ENCODE measurements at regions not wholly inside any gene's neighbourhood (a gene's known extent, or its start where the extent isn't known, plus 50 kb on each side); places are given as distances from the start of the nearest gene placed in this dataset.
"Not testable (repeated sequence)": the region's sequence is repeated elsewhere in the genome, so short reads cannot be mapped to it uniquely, and the experiment has no call there.

DNA sequence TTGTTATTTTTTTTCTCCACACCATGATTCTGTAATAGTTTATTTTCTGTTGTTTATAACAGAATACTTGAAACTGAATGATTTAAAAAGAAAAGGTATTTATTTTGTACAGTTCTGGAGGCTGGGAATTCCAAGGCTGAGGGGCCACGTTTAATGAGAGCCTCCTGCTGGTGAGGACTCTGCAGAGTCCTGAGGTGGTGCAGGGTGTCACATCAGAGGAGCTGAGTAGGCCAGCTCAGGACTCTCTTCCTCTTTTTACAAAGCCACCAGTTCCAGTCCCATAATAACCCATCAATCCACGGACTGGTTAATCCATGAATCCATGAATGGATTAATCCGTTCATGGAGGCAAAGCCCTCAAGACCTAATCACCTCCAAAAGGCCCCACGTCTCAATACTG lies 71.6 kb downstream of the TFAP2A start:
- no peaks in the 10 kb centered on the region for H3K9me3 ChIP-seq (ENCODE audit: control insufficient read depth, low read length)
- no peak for DNase-seq
- H3K4me3 ChIP-seq (ENCODE audit: insufficient read depth, low read depth, low read length, poor library complexity, severe bottlenecking) = no peak overlapping the region
- H3K4me1 ChIP-seq (ENCODE audit: control insufficient read depth, insufficient read depth, low read length, poor library complexity, severe bottlenecking) = no peaks in the 10 kb centered on the region
- H3K36me3 ChIP-seq (ENCODE audit: control insufficient read depth, insufficient read depth, low read length) = no peaks in the 10 kb centered on the region
- H3K27me3 ChIP-seq (replicated peaks; ENCODE audit: control insufficient read depth, insufficient read depth, low read length, poor library complexity, severe bottlenecking) = no peaks in the 10 kb centered on the region
- no peak overlapping the region for H3K27ac ChIP-seq (ENCODE audit: insufficient read depth, low read length, poor library complexity, severe bottlenecking)

GRCh38 chr6:10341605-10342004 lies 73.3 kb downstream of the TFAP2A start:
- no peaks in the 10 kb centered on the region for H3K9me3 ChIP-seq (ENCODE audit: control insufficient read depth, low read length)
- H3K27me3 ChIP-seq (replicated peaks; ENCODE audit: control insufficient read depth, insufficient read depth, low read length, poor library complexity, severe bottlenecking) = no peaks in the 10 kb centered on the region
- no peak overlapping the region for H3K27ac ChIP-seq (ENCODE audit: insufficient read depth, low read length, poor library complexity, severe bottlenecking)
- H3K4me3 ChIP-seq (ENCODE audit: insufficient read depth, low read depth, low read length, poor library complexity, severe bottlenecking) = no peak overlapping the region
- no peak for DNase-seq
- no peaks in the 10 kb centered on the region for H3K36me3 ChIP-seq (ENCODE audit: control insufficient read depth, insufficient read depth, low read length)
- no peaks in the 10 kb centered on the region for H3K4me1 ChIP-seq (ENCODE audit: control insufficient read depth, insufficient read depth, low read length, poor library complexity, severe bottlenecking)

GRCh38 chr6:10338151-10338550 lies 76.7 kb downstream of the TFAP2A start:
- no peaks in the 10 kb centered on the region for H3K4me1 ChIP-seq (ENCODE audit: control insufficient read depth, insufficient read depth, low read length, poor library complexity, severe bottlenecking)
- DNase-seq = no peak
- H3K27ac ChIP-seq (ENCODE audit: insufficient read depth, low read length, poor library complexity, severe bottlenecking) = no peak overlapping the region
- no peak overlapping the region for H3K4me3 ChIP-seq (ENCODE audit: insufficient read depth, low read depth, low read length, poor library complexity, severe bottlenecking)
- H3K27me3 ChIP-seq (replicated peaks; ENCODE audit: control insufficient read depth, insufficient read depth, low read length, poor library complexity, severe bottlenecking) = no peaks in the 10 kb centered on the region
- no peaks in the 10 kb centered on the region for H3K9me3 ChIP-seq (ENCODE audit: control insufficient read depth, low read length)
- no peaks in the 10 kb centered on the region for H3K36me3 ChIP-seq (ENCODE audit: control insufficient read depth, insufficient read depth, low read length)

DNA sequence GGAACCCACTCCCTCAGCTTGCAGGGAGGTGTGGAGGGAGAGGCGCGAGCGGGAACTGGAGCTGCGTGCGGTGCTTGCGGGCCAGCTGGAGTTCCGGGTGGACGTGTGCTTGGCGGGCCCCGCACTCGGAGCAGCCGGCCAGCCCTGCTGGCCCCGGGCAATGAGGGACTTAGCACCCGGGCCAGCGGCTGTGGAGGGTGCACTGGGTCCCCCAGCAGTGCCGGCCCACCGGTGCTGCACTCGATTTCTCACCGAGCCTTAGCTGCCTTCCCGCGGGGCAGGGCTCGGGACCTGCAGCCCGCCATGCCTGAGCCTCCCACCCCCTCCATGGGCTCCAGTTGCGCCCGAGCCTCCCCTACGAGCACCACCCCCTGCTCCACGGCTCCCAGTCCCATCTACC lies 77.5 kb downstream of the TFAP2A start:
- H3K27me3 ChIP-seq (replicated peaks; ENCODE audit: control insufficient read depth, insufficient read depth, low read length, poor library complexity, severe bottlenecking); H3K9me3 ChIP-seq (ENCODE audit: control insufficient read depth, low read length); H3K4me3 ChIP-seq (ENCODE audit: insufficient read depth, low read depth, low read length, poor library complexity, severe bottlenecking); DNase-seq; H3K27ac ChIP-seq (ENCODE audit: insufficient read depth, low read length, poor library complexity, severe bottlenecking); H3K4me1 ChIP-seq (ENCODE audit: control insufficient read depth, insufficient read depth, low read length, poor library complexity, severe bottlenecking); H3K36me3 ChIP-seq (ENCODE audit: control insufficient read depth, insufficient read depth, low read length): not testable (repeated sequence)

GRCh38 chr6:10332111-10332510 lies 82.8 kb downstream of the TFAP2A start:
- H3K9me3 ChIP-seq (ENCODE audit: control insufficient read depth, low read length) = no peaks in the 10 kb centered on the region
- H3K4me1 ChIP-seq (ENCODE audit: control insufficient read depth, insufficient read depth, low read length, poor library complexity, severe bottlenecking) = no peaks in the 10 kb centered on the region
- no peak overlapping the region for H3K4me3 ChIP-seq (ENCODE audit: insufficient read depth, low read depth, low read length, poor library complexity, severe bottlenecking)
- DNase-seq = no peak
- no peak overlapping the region for H3K27ac ChIP-seq (ENCODE audit: insufficient read depth, low read length, poor library complexity, severe bottlenecking)
- H3K36me3 ChIP-seq (ENCODE audit: control insufficient read depth, insufficient read depth, low read length) = no peaks in the 10 kb centered on the region
- H3K27me3 ChIP-seq (replicated peaks; ENCODE audit: control insufficient read depth, insufficient read depth, low read length, poor library complexity, severe bottlenecking) = no peaks in the 10 kb centered on the region

- H3K36me3 ChIP-seq (ENCODE audit: control insufficient read depth, insufficient read depth, low read length) = no peaks in the 10 kb centered on the region
- H3K27ac ChIP-seq (ENCODE audit: insufficient read depth, low read length, poor library complexity, severe bottlenecking) = no peak overlapping the region
- H3K4me1 ChIP-seq (ENCODE audit: control insufficient read depth, insufficient read depth, low read length, poor library complexity, severe bottlenecking) = no peaks in the 10 kb centered on the region
- no peaks in the 10 kb centered on the region for H3K9me3 ChIP-seq (ENCODE audit: control insufficient read depth, low read length)
- no peak for DNase-seq
- H3K4me3 ChIP-seq (ENCODE audit: insufficient read depth, low read depth, low read length, poor library complexity, severe bottlenecking) = no peak overlapping the region
- H3K27me3 ChIP-seq (replicated peaks; ENCODE audit: control insufficient read depth, insufficient read depth, low read length, poor library complexity, severe bottlenecking) = no peaks in the 10 kb centered on the region
Observed at GRCh38 chr6:10331334-10331968, 83.4 kb downstream of the TFAP2A start.

DNA sequence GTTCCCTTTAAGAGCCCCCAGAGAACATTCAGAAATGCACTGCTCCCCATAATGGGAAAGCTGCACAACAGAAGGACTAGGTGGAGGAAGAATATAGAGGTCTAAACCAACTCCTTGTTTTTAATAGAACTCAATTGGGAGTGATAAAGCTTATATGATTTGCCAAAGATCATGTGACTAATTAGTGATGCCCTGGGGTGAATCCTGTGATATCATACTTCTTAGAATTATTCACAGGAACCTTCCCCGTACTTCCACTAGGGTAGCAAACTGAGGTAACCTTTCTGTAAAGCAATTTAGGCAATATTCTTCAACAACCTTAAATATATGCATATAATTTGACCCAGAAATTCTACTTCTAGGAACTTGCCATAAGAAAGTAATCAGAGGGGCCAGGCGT lies 84.4 kb downstream of the TFAP2A start:
- Histone ChIP-seq H3K4me3 (ENCODE audit: insufficient read depth, low read depth, low read length, poor library complexity, severe bottlenecking) (no peak overlapping the region), H3K9me3 (ENCODE audit: control insufficient read depth, low read length) (no peaks in the 10 kb centered on the region)

DNA sequence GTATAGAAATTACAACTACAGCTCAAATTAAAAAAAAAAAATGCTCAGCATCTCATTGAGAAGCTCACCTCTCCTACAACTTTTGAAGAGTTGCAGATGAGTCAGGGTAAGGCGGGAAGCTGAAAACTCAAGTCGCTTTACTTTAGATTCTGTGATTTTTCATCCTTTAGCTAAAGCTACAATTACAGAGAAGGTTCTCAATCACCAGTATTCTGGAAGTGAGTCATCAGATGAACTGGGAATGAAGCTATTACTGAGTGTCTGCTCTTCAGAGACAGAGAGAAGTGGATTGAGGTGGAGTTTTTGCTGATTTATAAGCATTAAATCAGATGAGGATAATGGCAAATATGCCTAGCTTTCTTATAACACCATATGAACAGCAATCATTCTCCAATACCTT lies 91.9 kb downstream of the TFAP2A start:
- Histone ChIP-seq H3K27ac (ENCODE audit: insufficient read depth, low read length, poor library complexity, severe bottlenecking) (no peak overlapping the region), H3K9me3 (ENCODE audit: control insufficient read depth, low read length) (no peaks in the 10 kb centered on the region)

More for the DNA sequence above, 84.4 kb downstream of the TFAP2A start:
- H3K4me1 ChIP-seq (ENCODE audit: control insufficient read depth, insufficient read depth, low read length, poor library complexity, severe bottlenecking) = no peaks in the 10 kb centered on the region
- no peak overlapping the region for H3K27ac ChIP-seq (ENCODE audit: insufficient read depth, low read length, poor library complexity, severe bottlenecking)
- DNase-seq = no peak
- no peaks in the 10 kb centered on the region for H3K27me3 ChIP-seq (replicated peaks; ENCODE audit: control insufficient read depth, insufficient read depth, low read length, poor library complexity, severe bottlenecking)
- no peaks in the 10 kb centered on the region for H3K36me3 ChIP-seq (ENCODE audit: control insufficient read depth, insufficient read depth, low read length)

DNA sequence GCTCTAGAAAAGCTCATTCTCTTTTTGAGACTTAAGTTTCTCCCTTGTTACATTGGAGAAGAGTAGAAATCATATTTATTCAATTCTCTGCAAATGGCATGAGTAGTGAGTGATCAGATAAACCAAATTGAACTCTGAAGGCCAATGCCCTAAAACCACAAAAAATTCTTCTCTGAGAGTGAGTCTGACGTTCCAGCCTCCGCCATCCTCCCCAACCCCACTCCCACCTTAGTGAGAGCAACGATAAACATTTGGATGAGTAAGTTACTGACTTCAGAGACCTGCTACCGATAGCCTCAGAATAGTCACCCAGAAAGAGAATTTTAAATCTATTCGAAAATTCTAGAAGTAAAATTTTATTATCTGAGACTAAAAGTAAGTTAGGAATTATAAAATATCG lies 94.6 kb downstream of the TFAP2A start:
- H3K9me3 ChIP-seq (ENCODE audit: control insufficient read depth, low read length) = no peaks in the 10 kb centered on the region
- no peak for DNase-seq
- H3K4me1 ChIP-seq (ENCODE audit: control insufficient read depth, insufficient read depth, low read length, poor library complexity, severe bottlenecking) = no peaks in the 10 kb centered on the region
- H3K27me3 ChIP-seq (replicated peaks; ENCODE audit: control insufficient read depth, insufficient read depth, low read length, poor library complexity, severe bottlenecking) = no peaks in the 10 kb centered on the region
- no peaks in the 10 kb centered on the region for H3K36me3 ChIP-seq (ENCODE audit: control insufficient read depth, insufficient read depth, low read length)
- H3K27ac ChIP-seq (ENCODE audit: insufficient read depth, low read length, poor library complexity, severe bottlenecking) = no peak overlapping the region
- no peak overlapping the region for H3K4me3 ChIP-seq (ENCODE audit: insufficient read depth, low read depth, low read length, poor library complexity, severe bottlenecking)

More for the DNA sequence above, 91.9 kb downstream of the TFAP2A start:
- no peaks in the 10 kb centered on the region for H3K36me3 ChIP-seq (ENCODE audit: control insufficient read depth, insufficient read depth, low read length)
- no peak overlapping the region for H3K4me3 ChIP-seq (ENCODE audit: insufficient read depth, low read depth, low read length, poor library complexity, severe bottlenecking)
- no peaks in the 10 kb centered on the region for H3K27me3 ChIP-seq (replicated peaks; ENCODE audit: control insufficient read depth, insufficient read depth, low read length, poor library complexity, severe bottlenecking)
- no peaks in the 10 kb centered on the region for H3K4me1 ChIP-seq (ENCODE audit: control insufficient read depth, insufficient read depth, low read length, poor library complexity, severe bottlenecking)
- no peak for DNase-seq

- no peak for DNase-seq
- Histone ChIP-seq H3K27me3 (replicated peaks; ENCODE audit: control insufficient read depth, insufficient read depth, low read length, poor library complexity, severe bottlenecking) (no peaks in the 10 kb centered on the region), H3K27ac (ENCODE audit: insufficient read depth, low read length, poor library complexity, severe bottlenecking) (no peak overlapping the region), H3K4me3 (ENCODE audit: insufficient read depth, low read depth, low read length, poor library complexity, severe bottlenecking) (no peak overlapping the region), H3K36me3 (ENCODE audit: control insufficient read depth, insufficient read depth, low read length) (no peaks in the 10 kb centered on the region), H3K4me1 (ENCODE audit: control insufficient read depth, insufficient read depth, low read length, poor library complexity, severe bottlenecking) (no peaks in the 10 kb centered on the region), H3K9me3 (ENCODE audit: control insufficient read depth, low read length) (no peaks in the 10 kb centered on the region)
Observed at GRCh38 chr6:10316373-10316721, 98.5 kb downstream of the TFAP2A start.
